Amygdala (tissue), 56 donors: ENCODE measurements at regions not wholly inside any gene's neighbourhood (a gene's known extent, or its start where the extent isn't known, plus 50 kb on each side); places are given as distances from the start of the nearest gene placed in this dataset.
"Not testable (repeated sequence)": the region's sequence is repeated elsewhere in the genome, so short reads cannot be mapped to it uniquely, and the experiment has no call there.

Experiments used
- DNase-seq, 56 donors: peaks; one replicate each; lab custom pipeline; 2025; lab: John Stamatoyannopoulos, UW

DNA sequence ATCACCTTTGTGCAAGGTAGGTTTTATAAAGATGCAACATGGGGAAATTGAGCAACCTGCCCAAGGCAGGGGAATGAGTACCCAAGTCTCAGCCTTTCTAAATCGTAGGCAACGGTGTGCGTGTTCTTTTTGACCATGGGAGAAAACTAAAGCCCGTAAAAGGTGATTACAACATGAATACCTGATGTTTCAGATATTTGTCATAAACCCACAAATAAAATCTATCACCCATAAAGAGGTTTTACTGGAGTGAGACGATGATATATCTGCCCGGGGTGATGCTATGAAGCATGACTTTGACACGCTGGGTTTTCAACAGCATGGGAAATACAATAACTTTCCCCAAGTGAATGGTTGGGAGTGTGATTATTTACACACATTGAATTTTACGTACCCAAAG is 406.3 kb upstream of the KLF6 start:
- DNase-seq: no peak

DNA sequence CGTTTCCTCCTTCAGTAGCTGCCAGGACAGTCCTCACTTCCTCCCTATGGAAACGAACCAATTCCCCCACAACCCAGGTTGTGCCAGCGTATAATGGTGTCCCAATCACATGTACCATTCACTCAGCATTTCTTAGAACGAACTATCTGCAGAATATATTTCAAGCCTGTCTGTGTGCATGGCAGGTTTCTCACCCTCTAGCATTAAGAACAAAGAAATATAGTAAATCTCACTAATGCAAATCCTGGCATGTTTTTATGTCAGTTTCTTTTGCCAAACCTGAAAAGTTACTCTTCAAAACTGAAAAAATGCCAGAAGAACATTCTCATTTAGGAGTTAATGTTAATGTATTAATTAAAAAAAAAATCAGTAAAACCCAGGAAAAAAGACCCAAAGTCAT is 405.9 kb upstream of the KLF6 start:
- DNase-seq: no peak

GRCh38 chr10:4189281-4189680 is 404.3 kb upstream of the KLF6 start:
- DNase-seq: no peak

- no peak for DNase-seq
Observed at GRCh38 chr10:4188406-4188805, 403.4 kb upstream of the KLF6 start.

- no peak for DNase-seq
Observed at GRCh38 chr10:4186849-4187540, 402.0 kb upstream of the KLF6 start.

GRCh38 chr10:4183761-4184261 is 398.8 kb upstream of the KLF6 start:
- no peak for DNase-seq

GRCh38 chr10:4181621-4182049 is 396.6 kb upstream of the KLF6 start:
- no peak for DNase-seq

DNA sequence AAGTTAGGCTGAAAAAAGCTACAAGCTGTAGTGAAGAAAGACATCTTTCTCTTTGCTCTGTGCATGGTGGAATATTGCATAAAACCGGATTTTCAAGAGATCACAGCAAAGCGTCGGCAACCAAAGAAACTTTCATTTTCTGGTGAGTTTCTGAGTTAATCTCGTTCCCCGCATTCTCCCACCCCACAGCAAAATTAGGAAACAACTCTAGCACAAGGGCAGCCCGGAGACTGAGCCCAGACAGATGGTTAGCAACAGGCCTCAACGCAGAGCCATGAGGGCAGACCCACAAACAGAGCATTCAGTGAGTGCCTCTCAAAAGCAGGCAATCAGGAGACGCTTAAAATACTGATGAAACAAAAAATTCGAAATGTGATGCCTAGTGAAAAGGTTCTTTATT is 396.1 kb upstream of the KLF6 start:
- no peak for DNase-seq

DNA sequence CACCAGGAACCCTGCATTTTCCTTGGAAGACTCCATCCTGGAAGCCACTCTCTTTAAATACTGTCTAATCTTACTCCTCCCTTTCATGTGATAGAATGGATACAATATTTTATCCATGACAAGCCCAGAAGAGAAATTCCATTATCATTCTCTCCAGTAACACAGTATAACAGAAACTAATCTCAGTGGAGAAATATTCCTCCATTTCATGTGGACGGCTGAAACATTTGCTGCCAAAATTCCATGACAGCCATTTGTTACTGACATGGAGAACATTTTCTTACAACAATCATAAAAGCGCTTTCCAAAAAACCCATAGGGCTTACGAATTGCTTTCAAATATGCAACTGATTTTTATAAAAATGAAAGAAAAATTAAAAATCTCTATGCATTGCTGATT is 392.8 kb upstream of the KLF6 start:
- DNase-seq: no peak

DNA sequence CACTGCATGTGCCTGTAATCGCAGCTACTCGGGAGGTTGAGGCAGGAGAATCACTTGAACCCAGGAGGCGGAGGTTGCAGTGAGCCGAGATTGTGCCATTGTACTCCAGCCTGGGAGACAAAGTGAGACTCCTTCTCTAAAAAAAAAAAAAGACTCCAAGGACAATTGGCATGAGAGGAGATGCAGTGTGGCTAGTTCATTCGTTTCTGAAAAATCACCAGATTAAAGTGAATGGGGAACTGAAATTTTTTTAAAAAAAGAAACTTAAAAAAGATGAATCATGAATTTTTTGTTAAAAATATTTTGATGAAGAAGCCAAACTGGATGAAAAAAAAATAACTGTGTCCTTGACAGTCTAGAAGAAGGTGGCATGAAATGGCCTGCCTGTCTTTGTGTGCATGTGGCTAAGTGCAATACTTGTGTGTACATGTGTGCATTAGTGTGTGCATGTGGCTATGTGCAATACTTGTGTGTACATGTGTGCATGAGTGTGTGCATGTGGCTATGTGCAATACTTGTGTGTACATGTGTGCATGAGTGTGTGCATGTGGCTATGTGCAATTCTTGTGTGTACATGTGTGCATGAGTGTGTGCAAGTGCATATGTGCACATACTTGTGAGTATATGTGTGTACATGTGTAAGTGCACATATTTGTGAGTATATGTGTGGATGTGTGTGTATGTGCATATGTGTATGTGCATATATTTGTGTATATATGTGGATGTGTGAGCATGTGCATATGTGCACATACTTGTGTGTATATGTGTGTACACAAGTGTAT is 391.7 kb upstream of the KLF6 start:
- DNase-seq: no peak

- no peak for DNase-seq
Observed at GRCh38 chr10:4174197-4174596, 389.2 kb upstream of the KLF6 start.

DNA sequence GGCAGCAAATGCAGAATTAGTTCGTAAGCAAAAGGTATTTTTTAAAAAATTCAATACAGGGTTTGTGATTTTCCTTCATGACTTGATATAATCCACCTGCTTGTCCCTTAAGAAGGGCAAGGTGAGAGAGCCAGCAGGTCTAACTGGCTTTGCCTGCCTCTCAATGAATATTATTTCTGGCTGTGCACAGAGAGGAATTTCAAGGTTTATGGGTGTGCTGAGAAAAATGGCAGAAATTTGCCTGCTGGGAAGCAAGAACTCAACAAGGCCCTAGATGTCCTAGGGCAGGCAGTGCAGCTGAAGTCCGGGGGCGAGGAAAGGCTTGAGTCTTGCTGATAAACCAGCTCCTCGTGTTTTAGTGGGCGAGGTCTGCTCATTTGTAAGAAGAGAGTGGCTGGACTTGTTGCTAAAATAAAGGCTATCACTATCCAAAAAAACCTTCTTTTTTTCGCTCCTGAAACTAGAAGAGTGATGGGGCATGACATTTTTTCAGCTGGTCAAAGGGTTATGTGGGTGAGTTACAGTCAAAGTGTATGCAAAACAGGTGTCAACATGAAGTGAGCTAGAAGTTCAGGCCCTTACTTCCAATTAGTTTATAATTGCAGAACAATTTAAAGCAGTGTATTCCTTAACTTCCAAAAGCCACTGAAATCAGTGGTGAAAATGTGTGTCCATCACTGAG is 385.8 kb upstream of the KLF6 start:
- DNase-seq: no peak

GRCh38 chr10:4170181-4170580 is 385.2 kb upstream of the KLF6 start:
- DNase-seq: no peak

GRCh38 chr10:4169448-4169847 is 384.4 kb upstream of the KLF6 start:
- DNase-seq: no peak

DNA sequence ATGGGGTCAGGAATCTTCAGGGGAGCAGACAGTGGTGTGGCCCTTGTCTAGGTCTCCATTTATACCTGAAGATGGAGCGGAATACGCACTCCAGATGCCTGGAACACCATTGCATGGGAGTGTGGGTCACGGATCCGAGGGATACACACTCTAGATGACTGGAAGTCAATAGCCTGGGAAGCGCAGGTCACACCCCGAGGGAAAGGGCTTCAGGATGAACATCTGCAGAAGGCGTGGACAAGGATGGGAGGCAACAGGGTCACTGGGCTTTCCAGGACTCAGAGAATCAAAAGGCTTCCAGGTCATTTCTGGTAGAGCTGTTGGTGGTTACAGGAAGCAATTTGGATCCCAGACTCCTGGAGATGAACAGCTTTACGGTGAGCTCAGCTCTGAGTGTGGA is 382.2 kb upstream of the KLF6 start:
- no peak for DNase-seq

DNA sequence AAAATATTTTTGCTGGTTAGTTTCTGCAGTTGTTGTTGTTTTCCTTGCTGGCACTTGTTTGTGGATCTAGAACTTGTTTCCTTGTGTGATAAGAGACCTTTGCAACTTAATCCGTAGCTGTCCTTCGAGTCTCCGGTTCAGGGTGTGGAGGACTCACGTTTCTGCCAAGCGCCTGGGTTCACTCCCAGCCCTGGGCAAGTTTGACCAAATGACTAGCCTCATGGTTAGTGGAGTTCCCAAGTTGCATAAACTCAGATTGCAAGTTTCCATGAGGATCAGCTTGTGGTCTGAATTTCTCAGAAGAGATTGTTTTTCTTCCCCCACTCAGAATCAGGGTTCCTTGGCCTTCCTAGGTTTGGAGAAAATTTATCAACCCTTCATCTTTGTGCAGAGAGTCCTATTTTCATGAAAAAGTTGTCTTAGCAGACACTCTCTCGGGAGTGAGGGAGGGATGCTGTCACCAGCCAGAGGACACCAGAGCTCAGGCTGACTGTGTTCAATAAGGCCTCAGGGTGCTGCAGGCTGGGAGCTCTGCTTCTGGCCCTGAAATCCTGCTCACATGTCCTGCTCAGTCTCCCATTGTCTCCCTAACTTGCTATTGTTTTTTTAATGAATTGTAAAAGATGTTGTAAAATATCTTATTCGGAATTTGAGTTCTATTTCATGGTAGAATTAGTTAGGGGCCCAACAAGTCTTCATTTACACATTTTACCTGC is 377.7 kb upstream of the KLF6 start:
- DNase-seq: no peak

GRCh38 chr10:4159173-4159572 is 374.2 kb upstream of the KLF6 start:
- no peak for DNase-seq

- DNase-seq: no peak
Observed at GRCh38 chr10:4154191-4154715, 369.2 kb upstream of the KLF6 start.

DNA sequence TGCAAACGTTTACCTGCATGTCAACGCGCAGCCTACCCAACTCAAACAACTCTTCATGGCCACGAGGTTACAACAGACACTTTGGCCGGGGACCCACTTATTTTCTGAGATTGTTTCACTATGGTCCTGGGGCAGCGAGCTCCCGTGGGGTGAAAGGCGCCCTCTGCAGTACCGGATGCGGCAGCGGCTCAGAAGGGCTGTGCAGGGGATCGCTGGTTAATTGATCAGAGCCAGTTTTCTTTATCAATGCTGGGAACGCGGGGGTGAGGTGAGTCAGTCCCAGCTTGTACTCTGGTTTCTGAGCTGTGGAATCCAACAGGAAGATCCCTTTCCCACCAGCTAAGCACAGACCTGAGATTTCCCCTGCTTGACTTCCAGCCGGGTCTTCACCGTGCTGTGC is 366.5 kb upstream of the KLF6 start:
- no peak for DNase-seq

- no peak for DNase-seq
Observed at GRCh38 chr10:4150676-4151075, 365.7 kb upstream of the KLF6 start.

GRCh38 chr10:4149460-4149859 is 364.5 kb upstream of the KLF6 start:
- DNase-seq: not testable (repeated sequence)
